ENCODE measurements at regions not wholly inside any gene's neighbourhood (a gene's known extent, or its start where the extent isn't known, plus 50 kb on each side); places are given as distances from the start of the nearest gene placed in this dataset.

- POLR2A ChIA-PET = no interaction called here
- H3K4me1 Mint-ChIP-seq = no peaks in the 10 kb centered on the region
- intact Hi-C loops (cut with micrococcal nuclease) = no loop called here
Observed at GRCh38 chr14:48325486-48325885, 650.1 kb upstream of the MDGA2 start.

GRCh38 chr14:48323665-48324064 is 648.3 kb upstream of the MDGA2 start:
- DNase-seq = no peak
- Mint-ChIP-seq H3K4me3 (no peak overlapping the region), H3K4me1 (no peaks in the 10 kb centered on the region), H3K27ac (no peak overlapping the region), H3K27me3 (no peaks in the 10 kb centered on the region), H3K9me3 (ENCODE audit: insufficient read depth) (peaks cover 2% of the 10 kb centered on the region)
- no peak overlapping the region for H3K9ac ChIP-seq (ENCODE audit: low read length)
- ChIA-PET CTCF (interaction anchor here (0.5 kb wide), 1 partner anchor 42 kb away, joined by 3 read pairs; no protein-coding TSS in a partner anchor), POLR2A (no interaction called here)
- no peak overlapping the region for H3K27ac ChIP-seq (ENCODE audit: low read length in 2 of 2)
- peaks cover 0 to 3% (median 0%) of the 10 kb centered on the region in 3 donors for H3K9me3 ChIP-seq (ENCODE audit: control extremely low read depth in 1 of 3, control insufficient read depth in 2 of 3, insufficient read depth in 1 of 3, low read length in 2 of 3)
- no peaks in the 10 kb centered on the region for H3K79me2 ChIP-seq (ENCODE audit: control insufficient read depth, insufficient read depth, low read length)
- H3K4me2 ChIP-seq (replicated peaks; ENCODE audit: low read depth, low read length, poor library complexity, severe bottlenecking) = no peak overlapping the region
- no peak overlapping the region for H3K4me3 ChIP-seq (ENCODE audit: control extremely low read depth in 1 of 5, extremely low read depth in 1 of 5, insufficient read depth in 1 of 5, low read depth in 2 of 5, low read length in 4 of 5)
- WGBS (ENCODE audit: insufficient coverage) = no CpG with 5 or more reads among the region's 6 CpGs
- H4K20me1 ChIP-seq (ENCODE audit: control insufficient read depth, insufficient read depth, low read length, poor library complexity, severe bottlenecking) = no peaks in the 10 kb centered on the region
- no peaks in the 10 kb centered on the region for H3K27me3 ChIP-seq (replicated peaks in 1 of 4; ENCODE audit: control extremely low read depth in 1 of 4, control insufficient read depth in 3 of 4, insufficient read depth in 4 of 4, low read length in 3 of 4)
- TF ChIP-seq EZH2 (IDR thresholded peaks at IDR 0.05; ENCODE audit: borderline replicate concordance, insufficient read depth, low read depth, low read length, poor library complexity, severe bottlenecking) (no peak), CTCF (IDR thresholded peaks at IDR 0.05) (no peak)
- no peaks in the 10 kb centered on the region for H3K4me1 ChIP-seq (ENCODE audit: control insufficient read depth in 2 of 2, insufficient read depth in 2 of 2, low read length in 2 of 2)
- no peak for ATAC-seq (ENCODE audit: low read depth)
- intact Hi-C loops (cut with micrococcal nuclease) = no loop called here
- H2AFZ ChIP-seq (ENCODE audit: insufficient read depth, low read depth, low read length, poor library complexity, severe bottlenecking) = no peak overlapping the region
- H3K36me3 ChIP-seq (replicated peaks in 1 of 2; ENCODE audit: control extremely low read depth in 1 of 2, control insufficient read depth in 1 of 2, extremely low read depth in 1 of 2, insufficient read depth in 2 of 2, low read length in 1 of 2) = no peaks in the 10 kb centered on the region

More at GRCh38 chr14:48325486-48325885, 650.1 kb upstream of the MDGA2 start:
- Histone ChIP-seq H3K27me3 (replicated peaks in 1 of 4; ENCODE audit: control extremely low read depth in 1 of 4, control insufficient read depth in 3 of 4, insufficient read depth in 4 of 4, low read length in 3 of 4) (no peaks in the 10 kb centered on the region), H3K36me3 (replicated peaks in 1 of 2; ENCODE audit: control extremely low read depth in 1 of 2, control insufficient read depth in 1 of 2, extremely low read depth in 1 of 2, insufficient read depth in 2 of 2, low read length in 1 of 2) (no peaks in the 10 kb centered on the region), H3K4me3 (ENCODE audit: control extremely low read depth in 1 of 5, extremely low read depth in 1 of 5, insufficient read depth in 1 of 5, low read depth in 2 of 5, low read length in 4 of 5) (no peak overlapping the region), H3K79me2 (ENCODE audit: control insufficient read depth, insufficient read depth, low read length) (no peaks in the 10 kb centered on the region), H3K4me1 (ENCODE audit: control insufficient read depth in 2 of 2, insufficient read depth in 2 of 2, low read length in 2 of 2) (no peaks in the 10 kb centered on the region), H2AFZ (ENCODE audit: insufficient read depth, low read depth, low read length, poor library complexity, severe bottlenecking) (no peak overlapping the region), H3K9me3 (ENCODE audit: control extremely low read depth in 1 of 3, control insufficient read depth in 2 of 3, insufficient read depth in 1 of 3, low read length in 2 of 3) (peaks cover 0 to 3% (median 0%) of the 10 kb centered on the region in 3 donors), H3K4me2 (replicated peaks; ENCODE audit: low read depth, low read length, poor library complexity, severe bottlenecking) (no peak overlapping the region), H3K9ac (ENCODE audit: low read length) (no peak overlapping the region), H4K20me1 (ENCODE audit: control insufficient read depth, insufficient read depth, low read length, poor library complexity, severe bottlenecking) (no peaks in the 10 kb centered on the region), H3K27ac (ENCODE audit: low read length in 2 of 2) (no peak overlapping the region)
- DNase-seq (no peak), ATAC-seq (ENCODE audit: low read depth) (no peak)
- peaks cover 2% of the 10 kb centered on the region for H3K9me3 Mint-ChIP-seq (ENCODE audit: insufficient read depth)
- TF ChIP-seq EZH2 (IDR thresholded peaks at IDR 0.05; ENCODE audit: borderline replicate concordance, insufficient read depth, low read depth, low read length, poor library complexity, severe bottlenecking) (no peak), CTCF (IDR thresholded peaks at IDR 0.05) (no peak)
- no peak overlapping the region for H3K27ac Mint-ChIP-seq
- H3K4me3 Mint-ChIP-seq = no peak overlapping the region
- WGBS (ENCODE audit: insufficient coverage) = no CpG with 5 or more reads among the region's 1 CpG
- H3K27me3 Mint-ChIP-seq = no peaks in the 10 kb centered on the region
- CTCF ChIA-PET = no interaction called here
